ENCODE measurements at regions not wholly inside any gene's neighbourhood (a gene's known extent, or its start where the extent isn't known, plus 50 kb on each side); places are given as distances from the start of the nearest gene placed in this dataset.

GRCh38 chr11:24086921-24087320 lies 409.9 kb upstream of the LUZP2 start:
- Histone ChIP-seq H3K27me3 (no peaks in the 10 kb centered on the region), H3K36me3 (no peaks in the 10 kb centered on the region), H3K4me3 (no peak overlapping the region), H3K9me3 (no peaks in the 10 kb centered on the region), H3K27ac (no peak overlapping the region), H3K4me1 (no peaks in the 10 kb centered on the region)
- intact Hi-C loops (cut with DNase I) = no loop called here
- 70 to 88% (median 87%) methylated on average over 2 of the region's 2 CpGs for WGBS, 4 donors
- DNase-seq (no peak), ATAC-seq (no peak)
- TF ChIP-seq POLR2A (IDR thresholded peaks at IDR 0.05) (no peak), CTCF (IDR thresholded peaks at IDR 0.05) (no peak)

- no peaks in the 10 kb centered on the region for H3K27me3 ChIP-seq
- H3K9me3 ChIP-seq = peaks cover 0 to 2% (median 0%) of the 10 kb centered on the region in 12 donors
- intact Hi-C loops (cut with DNase I) = no loop called here
- no peaks in the 10 kb centered on the region for H3K4me1 ChIP-seq
- no peak for TF ChIP-seq POLR2A (IDR thresholded peaks at IDR 0.05)
- no peak for TF ChIP-seq CTCF (IDR thresholded peaks at IDR 0.05)
- WGBS, 4 donors = 91 to 100% (median 92%) methylated on average over 2 of the region's 2 CpGs
- H3K4me3 ChIP-seq = no peak overlapping the region
- no peaks in the 10 kb centered on the region for H3K36me3 ChIP-seq
- ATAC-seq = no peak
- no peak for DNase-seq
- H3K27ac ChIP-seq = no peak overlapping the region
Measured at GRCh38 chr11:24091594-24091993, 405.3 kb upstream of the LUZP2 start.

- H3K9me3 ChIP-seq = peaks cover 0 to 3% (median 0%) of the 10 kb centered on the region in 12 donors
- no peak overlapping the region for H3K4me3 ChIP-seq
- no peaks in the 10 kb centered on the region for H3K36me3 ChIP-seq
- no peaks in the 10 kb centered on the region for H3K4me1 ChIP-seq
- intact Hi-C loops (cut with DNase I) = no loop called here
- TF ChIP-seq POLR2A (IDR thresholded peaks at IDR 0.05) = no peak
- no peak for TF ChIP-seq CTCF (IDR thresholded peaks at IDR 0.05)
- H3K27ac ChIP-seq = no peak overlapping the region
- WGBS, 4 donors = 10 to 23% (median 19%) methylated on average over 2 of the region's 2 CpGs
- ATAC-seq = no peak
- no peaks in the 10 kb centered on the region for H3K27me3 ChIP-seq
- DNase-seq = no peak
Measured at GRCh38 chr11:24093375-24093774, 403.5 kb upstream of the LUZP2 start.

- no peaks in the 10 kb centered on the region for H3K4me1 ChIP-seq
- 79 to 90% (median 83%) methylated on average over 3 of the region's 3 CpGs for WGBS, 4 donors
- intact Hi-C loops (cut with DNase I) = no loop called here
- H3K4me3 ChIP-seq = no peak overlapping the region
- H3K27me3 ChIP-seq = no peaks in the 10 kb centered on the region
- ATAC-seq (no peak), DNase-seq (no peak)
- H3K36me3 ChIP-seq = no peaks in the 10 kb centered on the region
- no peak overlapping the region for H3K27ac ChIP-seq
- peaks cover 0 to 37% (median 21%) of the 10 kb centered on the region in 12 donors for H3K9me3 ChIP-seq
- TF ChIP-seq POLR2A (IDR thresholded peaks at IDR 0.05) = no peak
- TF ChIP-seq CTCF (IDR thresholded peaks at IDR 0.05) = no peak
Measured at GRCh38 chr11:24108609-24109008, 388.2 kb upstream of the LUZP2 start.
